Mesodermal cell (in vitro differentiated cells): ENCODE measurements at regions not wholly inside any gene's neighbourhood (a gene's known extent, or its start where the extent isn't known, plus 50 kb on each side); places are given as distances from the start of the nearest gene placed in this dataset.

ENCODE experiments used
- H3K27ac ChIP-seq: 2 replicates; pipeline ENCODE4 v1.7.0; 2013; ENCODE audit warnings: mild to moderate bottlenecking, low read depth, low read length, moderate library complexity; ENCODE audit not compliant: severe bottlenecking
- H3K36me3 ChIP-seq: 2 replicates; pipeline ENCODE4 v1.7.1; 2013; ENCODE audit warnings: mild to moderate bottlenecking, low read length, moderate library complexity; ENCODE audit not compliant: control insufficient read depth, insufficient read depth
- H3K4me1 ChIP-seq: one replicate; pipeline ENCODE4 v1.7.1; 2013; ENCODE audit warnings: mild to moderate bottlenecking, low read length; ENCODE audit not compliant: insufficient read depth, control insufficient read depth, poor library complexity, severe bottlenecking
- H3K4me3 ChIP-seq: 2 replicates; pipeline ENCODE4 v1.7.0; 2013; ENCODE audit warnings: low read length, control low read depth, mild to moderate bottlenecking; ENCODE audit not compliant: insufficient read depth, poor library complexity, severe bottlenecking; ENCODE audit errors: extremely low read depth
- H3K9me3 ChIP-seq: 2 replicates; pipeline ENCODE4 v1.7.1; 2013; ENCODE audit warnings: mild to moderate bottlenecking, low read length, moderate library complexity; ENCODE audit not compliant: control insufficient read depth
- WGBS, 2 experiments: methylation state at CpG; one replicate each; pipeline ENCODE4 v1.1.5; 2013; ENCODE audit warnings: missing lambda C conversion rate in 2 of 2; ENCODE audit not compliant: insufficient coverage in 2 of 2; 5-methylcytosine and 5-hydroxymethylcytosine counted together

- H3K36me3 ChIP-seq = no peaks in the 10 kb centered on the region
- no peak overlapping the region for H3K27ac ChIP-seq
- WGBS, 2 experiments = 100% methylated on average over 1 to 2 of the region's 2 CpGs
- H3K9me3 ChIP-seq = no peaks in the 10 kb centered on the region
- no peak overlapping the region for H3K4me3 ChIP-seq
- H3K4me1 ChIP-seq = no peaks in the 10 kb centered on the region
Measured at GRCh38 chr3:153089620-153090019, 72.4 kb upstream of the RAP2B start.

GRCh38 chr3:153090973-153091372, 71.1 kb upstream of the RAP2B start:
- H3K27ac ChIP-seq = no peak overlapping the region
- H3K4me1 ChIP-seq = no peaks in the 10 kb centered on the region
- no peaks in the 10 kb centered on the region for H3K9me3 ChIP-seq
- no peaks in the 10 kb centered on the region for H3K36me3 ChIP-seq
- no peak overlapping the region for H3K4me3 ChIP-seq
- WGBS, 2 experiments = 80% methylated on average over 1 of the region's 1 CpG; no CpG with 5 or more reads in 1 of the 2 experiments

- Histone ChIP-seq H3K9me3 (no peaks in the 10 kb centered on the region), H3K27ac (no peak overlapping the region)
Measured at GRCh38 chr3:153093629-153094028, 68.4 kb upstream of the RAP2B start.

GRCh38 chr3:153094386-153094785, 67.6 kb upstream of the RAP2B start:
- no peaks in the 10 kb centered on the region for H3K4me1 ChIP-seq
- WGBS, 2 experiments = 100% methylated on average over 1 of the region's 1 CpG; no CpG with 5 or more reads in 1 of the 2 experiments
- no peak overlapping the region for H3K4me3 ChIP-seq
- no peaks in the 10 kb centered on the region for H3K9me3 ChIP-seq
- H3K36me3 ChIP-seq = no peaks in the 10 kb centered on the region
- H3K27ac ChIP-seq = no peak overlapping the region

More at GRCh38 chr3:153093629-153094028, 68.4 kb upstream of the RAP2B start:
- Histone ChIP-seq H3K4me1 (no peaks in the 10 kb centered on the region), H3K4me3 (no peak overlapping the region), H3K36me3 (no peaks in the 10 kb centered on the region)

GRCh38 chr3:153095441-153095840, 66.6 kb upstream of the RAP2B start:
- Histone ChIP-seq H3K36me3 (no peaks in the 10 kb centered on the region), H3K4me1 (no peaks in the 10 kb centered on the region), H3K9me3 (no peaks in the 10 kb centered on the region), H3K27ac (no peak overlapping the region), H3K4me3 (no peak overlapping the region)
- 100% methylated on average over 1 of the region's 1 CpG; no CpG with 5 or more reads in 1 of the 2 experiments for WGBS, 2 experiments

- Histone ChIP-seq H3K36me3 (no peaks in the 10 kb centered on the region), H3K9me3 (no peaks in the 10 kb centered on the region), H3K4me3 (no peak overlapping the region), H3K27ac (no peak overlapping the region), H3K4me1 (no peaks in the 10 kb centered on the region)
- WGBS, 2 experiments = 65% methylated on average over 4 of the region's 7 CpGs; no CpG with 5 or more reads in 1 of the 2 experiments
Measured at GRCh38 chr3:153096731-153097131, 65.3 kb upstream of the RAP2B start.

- no peak overlapping the region for H3K4me3 ChIP-seq
- H3K9me3 ChIP-seq = no peaks in the 10 kb centered on the region
- no peaks in the 10 kb centered on the region for H3K36me3 ChIP-seq
- no peak overlapping the region for H3K27ac ChIP-seq
- H3K4me1 ChIP-seq = no peaks in the 10 kb centered on the region
Measured at GRCh38 chr3:153097213-153097612, 64.8 kb upstream of the RAP2B start.

GRCh38 chr3:153099131-153099530, 62.9 kb upstream of the RAP2B start:
- Histone ChIP-seq H3K9me3 (no peaks in the 10 kb centered on the region), H3K4me3 (no peak overlapping the region), H3K36me3 (no peaks in the 10 kb centered on the region), H3K4me1 (no peaks in the 10 kb centered on the region), H3K27ac (no peak overlapping the region)
- 99 to 100% methylated on average over 1 to 9 of the region's 9 CpGs for WGBS, 2 experiments

- Histone ChIP-seq H3K4me1 (no peaks in the 10 kb centered on the region), H3K27ac (no peak overlapping the region), H3K9me3 (no peaks in the 10 kb centered on the region), H3K36me3 (no peaks in the 10 kb centered on the region), H3K4me3 (no peak overlapping the region)
- WGBS, 2 experiments = no CpG with 5 or more reads among the region's 2 CpGs
Measured at GRCh38 chr3:153103406-153103945, 58.5 kb upstream of the RAP2B start.

GRCh38 chr3:153110041-153110440, 52.0 kb upstream of the RAP2B start:
- Histone ChIP-seq H3K36me3 (no peaks in the 10 kb centered on the region), H3K4me1 (no peaks in the 10 kb centered on the region), H3K27ac (no peak overlapping the region), H3K9me3 (no peaks in the 10 kb centered on the region), H3K4me3 (no peak overlapping the region)
- 100% methylated on average over 2 of the region's 2 CpGs for WGBS, 2 experiments

- Histone ChIP-seq H3K9me3 (no peaks in the 10 kb centered on the region), H3K27ac (no peak overlapping the region), H3K4me1 (no peaks in the 10 kb centered on the region), H3K4me3 (no peak overlapping the region), H3K36me3 (no peaks in the 10 kb centered on the region)
- no CpG with 5 or more reads among the region's 3 CpGs for WGBS, 2 experiments
Measured at GRCh38 chr3:153111016-153111415, 51.0 kb upstream of the RAP2B start.
